Type B pancreatic cell (in vitro differentiated cells): ENCODE measurements at regions not wholly inside any gene's neighbourhood (a gene's known extent, or its start where the extent isn't known, plus 50 kb on each side); places are given as distances from the start of the nearest gene placed in this dataset.

ENCODE experiments used
- DNase-seq: peaks from one replicate; pipeline ENCODE4 v3.0.0; 2021; ENCODE audit warnings: mixed read lengths; ENCODE audit not compliant: unreplicated experiment; ENCODE audit errors: extremely low spot score
- H3K27ac Mint-ChIP-seq: 2 replicates; pipeline ENCODE4 v1.8.0; 2021; ENCODE audit warnings: mild to moderate bottlenecking, mixed read lengths
- H3K27me3 Mint-ChIP-seq: 2 replicates; pipeline ENCODE4 v1.8.0; 2021; ENCODE audit warnings: mixed read lengths
- H3K36me3 Mint-ChIP-seq: 2 replicates; pipeline ENCODE4 v1.8.0; 2021; ENCODE audit warnings: mixed read lengths
- H3K4me1 Mint-ChIP-seq: one replicate; pipeline ENCODE4 v1.8.0; 2021; ENCODE audit warnings: mixed read lengths; ENCODE audit not compliant: unreplicated experiment
- H3K4me3 Mint-ChIP-seq: 2 replicates; pipeline ENCODE4 v1.8.0; 2021; ENCODE audit warnings: mild to moderate bottlenecking, mixed read lengths
- H3K9me3 Mint-ChIP-seq: 2 replicates; pipeline ENCODE4 v1.8.0; 2021; ENCODE audit warnings: mixed read lengths
- TF ChIP-seq, protein P1 (sequence below): fragments of 200-600 bp; sonication (generic); conservative IDR thresholded peaks from 2 replicates; pipeline ENCODE4 v1.5.0; 2021; ENCODE audit warnings: antibody characterized with exemption, mild to moderate bottlenecking

DNA sequence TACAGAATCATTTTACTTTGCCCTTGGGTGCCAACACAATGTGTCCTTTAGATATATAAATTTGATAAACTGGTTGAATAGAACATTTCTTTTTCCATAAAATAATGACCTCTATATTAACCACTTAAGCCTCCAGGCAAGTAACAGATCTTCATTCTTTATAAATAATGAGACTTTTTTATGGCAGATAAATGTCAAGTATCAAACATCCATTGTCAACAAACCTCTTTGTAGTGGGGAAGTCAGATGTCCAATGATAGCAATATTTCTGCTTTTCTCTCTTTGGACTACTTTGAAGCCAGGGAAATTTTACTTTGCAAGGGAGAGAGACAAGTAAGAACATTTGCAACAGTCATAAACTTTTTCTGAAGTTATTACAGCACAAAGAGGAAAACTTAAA lies 841.2 kb downstream of the CDH8 start:
- Mint-ChIP-seq H3K4me1 (no peaks in the 10 kb centered on the region), H3K27ac (no peak overlapping the region), H3K36me3 (no peaks in the 10 kb centered on the region), H3K9me3 (no peaks in the 10 kb centered on the region), H3K27me3 (no peaks in the 10 kb centered on the region), H3K4me3 (no peak overlapping the region)
- DNase-seq, result no peak
- TF ChIP-seq, protein P1, sequence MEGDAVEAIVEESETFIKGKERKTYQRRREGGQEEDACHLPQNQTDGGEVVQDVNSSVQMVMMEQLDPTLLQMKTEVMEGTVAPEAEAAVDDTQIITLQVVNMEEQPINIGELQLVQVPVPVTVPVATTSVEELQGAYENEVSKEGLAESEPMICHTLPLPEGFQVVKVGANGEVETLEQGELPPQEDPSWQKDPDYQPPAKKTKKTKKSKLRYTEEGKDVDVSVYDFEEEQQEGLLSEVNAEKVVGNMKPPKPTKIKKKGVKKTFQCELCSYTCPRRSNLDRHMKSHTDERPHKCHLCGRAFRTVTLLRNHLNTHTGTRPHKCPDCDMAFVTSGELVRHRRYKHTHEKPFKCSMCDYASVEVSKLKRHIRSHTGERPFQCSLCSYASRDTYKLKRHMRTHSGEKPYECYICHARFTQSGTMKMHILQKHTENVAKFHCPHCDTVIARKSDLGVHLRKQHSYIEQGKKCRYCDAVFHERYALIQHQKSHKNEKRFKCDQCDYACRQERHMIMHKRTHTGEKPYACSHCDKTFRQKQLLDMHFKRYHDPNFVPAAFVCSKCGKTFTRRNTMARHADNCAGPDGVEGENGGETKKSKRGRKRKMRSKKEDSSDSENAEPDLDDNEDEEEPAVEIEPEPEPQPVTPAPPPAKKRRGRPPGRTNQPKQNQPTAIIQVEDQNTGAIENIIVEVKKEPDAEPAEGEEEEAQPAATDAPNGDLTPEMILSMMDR, result no peak

DNA sequence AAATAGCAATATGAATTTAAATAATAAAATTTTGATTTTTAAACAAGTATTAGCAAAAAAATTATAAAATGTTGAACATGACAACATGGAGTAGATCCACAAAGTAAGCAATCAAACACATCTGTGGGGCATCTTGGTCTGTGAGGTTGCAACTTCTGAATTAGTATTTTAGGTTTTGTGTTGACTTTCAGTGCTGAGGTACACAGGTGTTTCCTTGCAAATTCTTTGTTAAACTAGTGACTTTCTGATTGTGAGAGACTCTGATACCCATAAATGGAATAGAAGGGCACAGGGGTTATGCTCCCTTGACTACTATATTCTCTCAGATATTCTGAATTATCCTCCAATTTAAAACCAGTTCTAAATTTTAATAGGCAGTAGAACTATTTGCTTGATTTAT lies 841.7 kb downstream of the CDH8 start:
- Mint-ChIP-seq H3K27me3 (no peaks in the 10 kb centered on the region), H3K4me1 (no peaks in the 10 kb centered on the region), H3K9me3 (no peaks in the 10 kb centered on the region), H3K36me3 (no peaks in the 10 kb centered on the region), H3K4me3 (no peak overlapping the region), H3K27ac (no peak overlapping the region)
- DNase-seq, result no peak
- TF ChIP-seq, protein P1, result no peak

DNA sequence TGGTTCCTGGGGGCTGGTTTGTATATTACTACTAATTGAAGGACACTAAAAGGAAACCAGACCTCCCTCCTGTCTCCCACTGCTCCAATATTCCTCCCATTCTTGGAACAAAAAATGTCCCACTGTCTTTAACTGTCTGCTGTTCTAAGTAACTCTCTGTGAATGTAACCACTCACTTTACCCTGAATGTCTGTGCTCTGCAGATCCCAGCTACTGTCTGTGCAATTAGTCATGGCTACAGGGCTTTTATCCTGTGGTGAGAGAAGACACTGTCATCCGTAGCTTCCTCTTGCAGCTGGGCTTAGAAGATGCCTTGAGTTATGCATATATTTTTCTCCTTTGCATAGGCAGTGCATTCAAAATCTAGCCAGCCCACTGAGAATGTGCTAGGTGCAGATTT lies 853.8 kb downstream of the CDH8 start:
- no peaks in the 10 kb centered on the region for H3K9me3 Mint-ChIP-seq
- no peak overlapping the region for H3K4me3 Mint-ChIP-seq
- H3K4me1 Mint-ChIP-seq, result no peaks in the 10 kb centered on the region
- no peaks in the 10 kb centered on the region for H3K36me3 Mint-ChIP-seq
- H3K27me3 Mint-ChIP-seq, result peaks cover 7% of the 10 kb centered on the region
- no peak overlapping the region for H3K27ac Mint-ChIP-seq
- TF ChIP-seq, protein P1, result no peak
- no peak for DNase-seq

DNA sequence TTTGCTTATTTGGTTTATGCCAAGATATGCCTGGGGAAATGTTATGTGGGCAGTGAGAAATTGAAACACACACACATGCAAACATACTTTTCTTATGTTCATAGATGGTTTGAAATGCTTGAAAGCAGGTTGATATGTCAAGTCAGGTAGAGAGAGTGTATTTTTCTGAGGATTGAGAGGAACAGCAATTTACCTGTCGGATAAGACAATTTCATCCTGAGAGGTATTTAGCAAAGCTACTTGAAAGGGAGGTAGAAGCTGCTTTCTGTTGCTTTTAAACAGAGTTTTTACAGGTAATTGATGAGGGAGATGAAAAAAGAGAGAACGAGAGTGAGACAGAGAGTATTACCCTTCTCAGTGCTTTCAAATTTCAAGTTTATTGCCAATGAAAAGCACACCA lies 854.3 kb downstream of the CDH8 start:
- Mint-ChIP-seq H3K4me1 (no peaks in the 10 kb centered on the region), H3K27ac (no peak overlapping the region), H3K9me3 (no peaks in the 10 kb centered on the region), H3K27me3 (peaks cover 7% of the 10 kb centered on the region), H3K4me3 (no peak overlapping the region), H3K36me3 (no peaks in the 10 kb centered on the region)
- TF ChIP-seq, protein P1, result no peak
- DNase-seq, result no peak

DNA sequence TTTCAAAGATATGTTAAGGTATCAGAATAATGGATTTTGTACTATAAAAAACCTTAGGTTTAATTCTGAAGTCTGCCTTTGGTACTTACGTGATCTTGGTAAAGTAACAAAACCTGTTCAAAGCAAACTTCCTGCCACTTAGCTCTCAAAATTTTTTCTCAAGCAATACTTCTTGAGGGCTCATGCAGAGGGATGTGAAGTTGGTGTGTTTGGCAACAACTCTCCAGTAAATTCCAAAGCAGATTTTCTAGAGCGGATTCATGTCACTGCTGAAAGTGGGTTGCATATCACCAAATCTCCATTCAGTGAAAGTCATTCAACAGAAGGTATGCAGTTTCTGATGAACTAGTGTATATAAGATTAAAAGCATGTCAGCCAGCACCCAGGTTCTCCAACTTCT lies 856.7 kb downstream of the CDH8 start:
- no peak overlapping the region for H3K27ac Mint-ChIP-seq
- no peaks in the 10 kb centered on the region for H3K4me1 Mint-ChIP-seq
- H3K36me3 Mint-ChIP-seq, result no peaks in the 10 kb centered on the region
- H3K4me3 Mint-ChIP-seq, result no peak overlapping the region
- no peaks in the 10 kb centered on the region for H3K9me3 Mint-ChIP-seq
- TF ChIP-seq, protein P1, result no peak
- peaks cover 7% of the 10 kb centered on the region for H3K27me3 Mint-ChIP-seq
- DNase-seq, result no peak

DNA sequence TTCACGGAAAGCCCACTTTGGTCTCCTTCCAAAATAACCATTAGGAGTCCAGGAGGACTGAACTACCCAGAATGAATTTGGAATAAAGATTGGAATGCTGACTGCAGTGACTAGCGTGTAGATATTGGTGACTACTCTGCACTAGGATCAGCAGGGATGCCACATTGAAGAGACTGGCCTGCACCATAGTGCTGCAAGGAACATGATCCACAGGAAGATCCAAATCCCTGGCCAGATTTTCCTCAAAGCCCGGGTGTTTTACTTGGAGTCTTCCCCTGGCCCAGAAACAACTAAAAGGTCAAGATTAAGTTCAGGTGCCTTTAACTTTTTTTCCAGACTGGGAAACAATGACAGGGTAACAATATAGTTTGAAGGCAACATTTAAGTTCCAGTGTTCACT lies 870.4 kb downstream of the CDH8 start:
- TF ChIP-seq, protein P1, result no peak
- no peaks in the 10 kb centered on the region for H3K27me3 Mint-ChIP-seq
- no peaks in the 10 kb centered on the region for H3K4me1 Mint-ChIP-seq
- H3K27ac Mint-ChIP-seq, result no peak overlapping the region
- no peak for DNase-seq
- no peaks in the 10 kb centered on the region for H3K9me3 Mint-ChIP-seq
- H3K36me3 Mint-ChIP-seq, result no peaks in the 10 kb centered on the region
- no peak overlapping the region for H3K4me3 Mint-ChIP-seq
